A549 (cell line): ENCODE measurements at regions not wholly inside any gene's neighbourhood (a gene's known extent, or its start where the extent isn't known, plus 50 kb on each side); places are given as distances from the start of the nearest gene placed in this dataset.

Experiments used
- CEBPB ChIP-seq, 2 experiments: fragments of >200 bp in 1 of 2; sonication (Bioruptor Twin) in 1 of 2; formaldehyde crosslinking in 1 of 2; IDR thresholded peaks; 2 replicates each; pipeline ENCODE4 v1.6.1; 2012 to 2016
- EHMT2 ChIP-seq: fragments of 200-600 bp; sonication (generic); IDR thresholded peaks from 2 replicates; pipeline ENCODE4 v1.6.1; 2016; ENCODE audit warnings: antibody characterized with exemption, low read depth, mild to moderate bottlenecking, moderate library complexity
- HDAC2 ChIP-seq: fragments of 200-600 bp; sonication (generic); IDR thresholded peaks from 2 replicates; pipeline ENCODE4 v1.6.1; 2016
- PHF8 ChIP-seq: fragments of 200-600 bp; sonication (generic); IDR thresholded peaks from 2 replicates; pipeline ENCODE4 v1.6.1; 2016; ENCODE audit warnings: low read depth, mild to moderate bottlenecking, antibody characterized with exemption, moderate library complexity, borderline replicate concordance
- POLR2A ChIP-seq: IDR thresholded peaks from 2 replicates; pipeline ENCODE4 v1.6.1; 2012; ENCODE audit warnings: mild to moderate bottlenecking, low read length
- TF ChIP-seq, protein P1 (sequence below): fragments of >200 bp; sonication (Bioruptor Twin); formaldehyde crosslinking; IDR thresholded peaks from 3 replicates; pipeline ENCODE4 v1.5.1; 2016
- TF ChIP-seq, protein P2 (sequence below): IDR thresholded peaks from 2 replicates; pipeline ENCODE4 v1.6.1; 2012; ENCODE audit warnings: low read depth, borderline replicate concordance
- TF ChIP-seq, protein P3 (sequence below): fragments of 200-600 bp; sonication (generic); IDR thresholded peaks from 2 replicates; pipeline ENCODE4 v1.6.1; 2016; ENCODE audit warnings: antibody characterized with exemption, mild to moderate bottlenecking, moderate library complexity

DNA sequence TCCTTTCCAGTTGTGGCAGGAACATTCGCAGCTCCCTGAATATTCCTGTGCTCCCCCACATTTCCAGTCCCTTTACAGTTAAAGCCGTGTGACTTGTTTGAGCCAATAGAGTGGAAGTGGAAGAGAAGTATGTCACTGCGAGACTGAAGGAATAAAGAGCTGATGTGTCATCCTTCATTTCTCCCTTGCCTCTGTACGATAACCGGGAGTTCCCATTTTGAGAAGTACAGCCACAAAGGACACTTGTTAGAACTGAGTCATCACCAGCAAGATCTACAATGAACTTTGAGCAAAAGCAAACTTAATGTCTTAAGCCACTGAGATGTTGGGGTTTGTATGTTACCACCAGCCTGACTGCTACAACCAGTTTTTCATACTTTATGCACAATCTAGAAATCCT, 92.3 kb downstream of the SPRY1 start:
- TF ChIP-seq HDAC2 (no peak), PHF8 (no peak), CEBPB (IDR thresholded peaks at IDR 0.05) (no peak), POLR2A (no peak), EHMT2 (no peak)
- TF ChIP-seq, protein P1, sequence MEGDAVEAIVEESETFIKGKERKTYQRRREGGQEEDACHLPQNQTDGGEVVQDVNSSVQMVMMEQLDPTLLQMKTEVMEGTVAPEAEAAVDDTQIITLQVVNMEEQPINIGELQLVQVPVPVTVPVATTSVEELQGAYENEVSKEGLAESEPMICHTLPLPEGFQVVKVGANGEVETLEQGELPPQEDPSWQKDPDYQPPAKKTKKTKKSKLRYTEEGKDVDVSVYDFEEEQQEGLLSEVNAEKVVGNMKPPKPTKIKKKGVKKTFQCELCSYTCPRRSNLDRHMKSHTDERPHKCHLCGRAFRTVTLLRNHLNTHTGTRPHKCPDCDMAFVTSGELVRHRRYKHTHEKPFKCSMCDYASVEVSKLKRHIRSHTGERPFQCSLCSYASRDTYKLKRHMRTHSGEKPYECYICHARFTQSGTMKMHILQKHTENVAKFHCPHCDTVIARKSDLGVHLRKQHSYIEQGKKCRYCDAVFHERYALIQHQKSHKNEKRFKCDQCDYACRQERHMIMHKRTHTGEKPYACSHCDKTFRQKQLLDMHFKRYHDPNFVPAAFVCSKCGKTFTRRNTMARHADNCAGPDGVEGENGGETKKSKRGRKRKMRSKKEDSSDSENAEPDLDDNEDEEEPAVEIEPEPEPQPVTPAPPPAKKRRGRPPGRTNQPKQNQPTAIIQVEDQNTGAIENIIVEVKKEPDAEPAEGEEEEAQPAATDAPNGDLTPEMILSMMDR = no peak
- TF ChIP-seq, protein P2, sequence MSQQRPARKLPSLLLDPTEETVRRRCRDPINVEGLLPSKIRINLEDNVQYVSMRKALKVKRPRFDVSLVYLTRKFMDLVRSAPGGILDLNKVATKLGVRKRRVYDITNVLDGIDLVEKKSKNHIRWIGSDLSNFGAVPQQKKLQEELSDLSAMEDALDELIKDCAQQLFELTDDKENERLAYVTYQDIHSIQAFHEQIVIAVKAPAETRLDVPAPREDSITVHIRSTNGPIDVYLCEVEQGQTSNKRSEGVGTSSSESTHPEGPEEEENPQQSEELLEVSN = no peak
- TF ChIP-seq, protein P3, sequence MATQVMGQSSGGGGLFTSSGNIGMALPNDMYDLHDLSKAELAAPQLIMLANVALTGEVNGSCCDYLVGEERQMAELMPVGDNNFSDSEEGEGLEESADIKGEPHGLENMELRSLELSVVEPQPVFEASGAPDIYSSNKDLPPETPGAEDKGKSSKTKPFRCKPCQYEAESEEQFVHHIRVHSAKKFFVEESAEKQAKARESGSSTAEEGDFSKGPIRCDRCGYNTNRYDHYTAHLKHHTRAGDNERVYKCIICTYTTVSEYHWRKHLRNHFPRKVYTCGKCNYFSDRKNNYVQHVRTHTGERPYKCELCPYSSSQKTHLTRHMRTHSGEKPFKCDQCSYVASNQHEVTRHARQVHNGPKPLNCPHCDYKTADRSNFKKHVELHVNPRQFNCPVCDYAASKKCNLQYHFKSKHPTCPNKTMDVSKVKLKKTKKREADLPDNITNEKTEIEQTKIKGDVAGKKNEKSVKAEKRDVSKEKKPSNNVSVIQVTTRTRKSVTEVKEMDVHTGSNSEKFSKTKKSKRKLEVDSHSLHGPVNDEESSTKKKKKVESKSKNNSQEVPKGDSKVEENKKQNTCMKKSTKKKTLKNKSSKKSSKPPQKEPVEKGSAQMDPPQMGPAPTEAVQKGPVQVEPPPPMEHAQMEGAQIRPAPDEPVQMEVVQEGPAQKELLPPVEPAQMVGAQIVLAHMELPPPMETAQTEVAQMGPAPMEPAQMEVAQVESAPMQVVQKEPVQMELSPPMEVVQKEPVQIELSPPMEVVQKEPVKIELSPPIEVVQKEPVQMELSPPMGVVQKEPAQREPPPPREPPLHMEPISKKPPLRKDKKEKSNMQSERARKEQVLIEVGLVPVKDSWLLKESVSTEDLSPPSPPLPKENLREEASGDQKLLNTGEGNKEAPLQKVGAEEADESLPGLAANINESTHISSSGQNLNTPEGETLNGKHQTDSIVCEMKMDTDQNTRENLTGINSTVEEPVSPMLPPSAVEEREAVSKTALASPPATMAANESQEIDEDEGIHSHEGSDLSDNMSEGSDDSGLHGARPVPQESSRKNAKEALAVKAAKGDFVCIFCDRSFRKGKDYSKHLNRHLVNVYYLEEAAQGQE = no peak
